CD4-positive, alpha-beta T cell treated with Interleukin-12 subunit alpha and Interleukin-12 subunit beta, for 1 hour (primary cell): ENCODE measurements at regions not wholly inside any gene's neighbourhood (a gene's known extent, or its start where the extent isn't known, plus 50 kb on each side); places are given as distances from the start of the nearest gene placed in this dataset.
A peak's percentile ranks its signal among the peaks of the same experiment; 100 is the strongest.
"Not testable (repeated sequence)": the region's sequence is repeated elsewhere in the genome, so short reads cannot be mapped to it uniquely, and the experiment has no call there.

Experiments used
- DNase-seq: peaks from one replicate; pipeline ENCODE4 v3.0.0-alpha.2; 2020

GRCh38 chrX:9349572-9350494 is 115.0 kb upstream of the TBL1X start:
- no peak for DNase-seq

- no peak for DNase-seq
Observed at GRCh38 chrX:9351126-9351525, 113.7 kb upstream of the TBL1X start.

DNA sequence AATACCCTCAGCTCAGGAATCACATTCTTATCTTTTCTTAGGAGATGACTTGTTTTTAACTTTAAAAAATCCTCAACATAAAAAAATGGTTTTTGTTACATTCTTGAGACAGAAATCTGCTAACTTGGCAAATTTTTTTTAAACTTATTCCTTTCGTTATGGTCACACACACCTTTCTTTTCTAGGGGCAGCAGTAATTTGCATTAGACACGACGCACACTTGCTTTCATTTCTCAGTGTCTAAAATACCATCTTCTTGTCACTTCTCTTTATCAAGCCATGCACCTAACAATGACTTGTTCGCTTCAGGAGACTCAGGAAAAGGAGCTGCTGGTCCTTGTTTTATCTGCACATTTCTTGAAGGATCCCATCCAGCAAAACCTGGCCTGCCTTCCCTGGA is 112.6 kb upstream of the TBL1X start:
- no peak for DNase-seq

DNA sequence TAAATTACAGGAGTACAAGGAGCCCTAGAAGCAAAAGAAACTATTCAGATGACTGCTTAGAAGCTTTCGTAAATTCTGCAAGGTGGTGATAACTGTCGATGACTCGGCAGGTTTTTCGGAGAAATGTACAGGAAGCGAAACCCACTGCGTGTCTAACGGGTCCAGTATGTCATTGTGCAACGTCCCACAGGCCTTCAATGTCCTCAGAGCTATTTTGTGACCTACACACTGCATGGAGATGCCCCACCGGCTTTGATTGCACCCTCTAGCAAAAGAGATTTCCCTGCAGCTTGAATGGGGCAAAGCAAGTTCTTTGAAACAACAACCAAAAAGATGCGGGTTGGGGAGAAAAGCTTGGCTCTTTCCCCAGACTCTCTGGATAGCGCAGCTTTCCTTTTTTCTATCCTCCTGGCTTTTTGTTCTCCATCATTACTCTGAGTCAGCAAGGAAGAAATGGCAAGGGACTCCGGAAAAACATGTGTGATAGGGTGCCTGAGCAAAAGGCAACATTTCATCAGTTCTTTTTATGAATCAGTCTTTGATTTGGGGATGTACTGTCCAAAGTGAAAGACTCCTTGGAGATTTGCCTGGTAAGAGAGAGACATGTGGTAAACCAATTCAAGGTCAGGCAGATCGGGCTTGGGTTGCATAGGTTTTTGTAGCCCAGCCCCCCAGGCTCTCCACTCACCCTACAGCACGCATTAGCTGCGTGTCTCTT is 112.0 kb upstream of the TBL1X start:
- DNase-seq: peak; percentile 47

GRCh38 chrX:9354918-9355317 is 109.9 kb upstream of the TBL1X start:
- DNase-seq: no peak

DNA sequence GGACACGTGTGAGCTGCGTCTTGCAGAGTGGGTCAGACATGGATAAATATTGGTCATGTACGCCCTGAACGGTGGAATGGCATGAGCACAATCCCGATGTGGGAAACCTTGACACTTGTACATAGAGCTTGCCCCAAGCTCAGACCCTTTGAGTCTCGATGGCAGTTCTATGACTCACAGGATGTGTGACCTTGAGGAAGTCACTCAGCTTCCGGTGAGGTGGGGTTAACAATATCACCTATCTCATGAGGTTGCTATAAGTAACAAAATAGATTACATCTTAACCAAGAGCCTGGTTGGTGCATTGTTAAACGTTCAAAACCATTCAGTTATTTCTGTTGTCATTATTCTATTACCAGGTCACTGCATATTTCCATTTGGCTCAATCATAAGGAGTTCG is 109.1 kb upstream of the TBL1X start:
- DNase-seq: peak; percentile 60

GRCh38 chrX:9356846-9357245 is 108.0 kb upstream of the TBL1X start:
- DNase-seq: no peak

GRCh38 chrX:9357518-9358114 is 107.2 kb upstream of the TBL1X start:
- DNase-seq: no peak

DNA sequence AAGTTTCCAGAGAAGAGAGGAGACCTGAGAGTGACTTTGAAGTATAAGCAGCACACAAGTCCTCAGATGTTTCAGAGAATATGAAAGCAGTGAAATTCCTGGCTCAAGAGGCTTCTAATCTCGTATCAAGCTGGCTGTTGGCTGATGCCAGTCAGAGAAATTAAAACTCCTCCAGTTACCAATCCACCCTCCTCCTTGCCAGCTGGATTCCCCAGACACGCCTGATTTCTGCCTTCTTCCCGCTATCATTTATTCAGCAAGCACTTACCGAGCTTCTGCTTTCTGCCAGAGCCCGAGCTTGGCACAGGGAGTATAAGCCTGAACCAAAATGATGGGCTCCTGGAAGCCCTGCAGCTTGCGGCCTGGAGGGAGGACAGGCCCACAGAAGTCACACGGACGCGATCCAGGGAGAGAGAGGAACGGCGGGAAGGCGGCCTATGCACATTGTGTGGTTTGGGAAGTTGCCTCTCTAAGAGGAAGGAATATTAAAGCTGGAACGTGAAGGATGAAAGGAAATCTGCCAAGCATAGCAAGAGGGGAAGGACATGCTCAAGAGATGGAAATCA is 102.4 kb upstream of the TBL1X start:
- no peak for DNase-seq

- DNase-seq: no peak
Observed at GRCh38 chrX:9367421-9367820, 97.4 kb upstream of the TBL1X start.

DNA sequence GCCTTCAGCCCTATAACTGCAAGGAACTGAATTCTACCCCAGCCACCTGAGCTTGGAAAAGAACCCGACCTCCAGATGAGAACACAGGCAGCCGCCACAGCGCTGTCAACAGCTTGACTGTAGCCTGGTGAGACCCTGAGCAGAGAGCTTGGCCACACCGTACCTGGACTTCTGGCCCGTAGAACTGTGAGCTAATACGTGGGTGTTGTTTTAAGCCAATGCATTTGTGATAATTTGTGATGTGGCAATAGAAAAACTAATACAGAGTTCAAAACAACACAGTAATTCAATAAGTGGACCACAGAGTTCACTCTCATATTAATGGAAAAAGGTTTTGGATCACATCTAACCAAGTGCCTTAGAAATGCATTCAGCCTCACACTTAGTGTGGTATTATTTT is 96.6 kb upstream of the TBL1X start:
- DNase-seq: no peak

GRCh38 chrX:9369802-9370291 is 95.0 kb upstream of the TBL1X start:
- DNase-seq: no peak

GRCh38 chrX:9370893-9371292 is 94.0 kb upstream of the TBL1X start:
- no peak for DNase-seq

DNA sequence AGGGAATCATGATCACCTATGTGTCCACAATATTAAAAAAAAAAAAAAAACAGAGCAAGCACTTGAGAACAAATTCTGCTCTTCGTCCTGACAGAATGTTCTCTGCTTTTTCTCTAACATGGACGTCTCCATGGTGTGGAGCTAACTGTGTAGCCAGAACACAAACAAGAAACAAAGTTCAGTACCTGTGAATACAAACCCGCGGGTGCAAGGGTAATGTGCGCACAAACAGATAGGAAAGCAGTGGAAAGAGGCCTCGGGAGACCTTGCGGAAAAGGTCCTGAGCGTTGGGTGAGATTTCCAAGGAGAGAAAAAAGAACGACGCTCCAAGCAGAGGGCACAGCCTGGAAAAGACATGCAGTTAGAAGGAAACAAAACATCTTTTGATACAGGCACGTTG is 92.0 kb upstream of the TBL1X start:
- no peak for DNase-seq

DNA sequence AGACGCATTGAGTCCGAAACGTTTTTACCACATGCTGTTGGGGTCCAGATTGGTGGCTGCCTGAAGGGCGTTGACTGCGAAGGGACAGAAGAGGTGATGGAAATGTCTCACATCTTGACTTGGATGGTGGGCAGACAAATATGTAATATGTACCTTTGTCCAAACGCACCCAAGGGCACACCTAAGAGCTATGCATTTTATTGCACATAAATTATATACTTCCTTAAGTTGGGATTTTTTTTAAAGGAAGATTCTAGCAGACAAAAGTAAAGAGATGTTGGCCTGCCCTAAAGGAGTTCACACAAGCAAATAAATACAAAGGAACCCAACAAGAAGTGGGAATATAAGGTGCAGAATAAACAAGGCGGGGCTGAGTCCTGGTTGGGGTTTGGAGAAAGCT is 91.1 kb upstream of the TBL1X start:
- DNase-seq: no peak

DNA sequence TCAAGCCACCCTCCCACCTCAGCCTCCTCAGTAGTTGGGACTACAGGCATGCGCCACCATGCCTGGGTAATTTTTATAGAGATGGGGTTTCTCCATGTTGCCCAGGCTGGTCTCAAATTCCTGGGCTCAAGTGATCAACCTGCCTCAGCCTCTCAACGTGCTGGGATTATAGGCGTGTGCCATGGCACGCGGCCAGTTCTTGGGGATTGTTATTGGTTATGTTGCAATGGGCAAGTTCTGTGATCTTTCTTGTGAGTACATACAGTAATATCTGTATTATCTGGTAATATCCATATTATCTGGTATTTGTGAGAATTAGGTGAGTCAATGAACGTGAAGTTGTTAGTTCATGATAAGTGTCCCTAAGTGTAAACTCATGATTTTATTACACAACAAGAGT is 90.3 kb upstream of the TBL1X start:
- DNase-seq: no peak

DNA sequence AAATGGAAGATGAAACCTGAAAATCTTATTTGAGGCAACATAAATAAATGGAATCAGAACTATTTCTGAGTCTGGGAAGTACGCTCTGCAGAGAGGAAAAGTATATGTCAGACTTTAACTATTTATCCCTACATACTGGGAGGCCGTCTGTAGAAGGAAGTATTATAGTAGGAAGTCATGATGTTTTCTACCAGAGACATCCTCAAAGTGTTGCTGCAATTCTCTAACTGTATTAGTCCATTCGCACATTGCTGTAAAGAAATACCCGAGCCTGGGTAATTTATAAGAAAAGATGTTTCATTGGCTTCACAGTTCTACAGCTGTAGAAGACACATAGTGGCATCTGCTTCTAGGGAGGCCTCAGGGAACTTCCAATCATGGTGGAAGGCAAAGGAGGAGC is 88.7 kb upstream of the TBL1X start:
- no peak for DNase-seq

DNA sequence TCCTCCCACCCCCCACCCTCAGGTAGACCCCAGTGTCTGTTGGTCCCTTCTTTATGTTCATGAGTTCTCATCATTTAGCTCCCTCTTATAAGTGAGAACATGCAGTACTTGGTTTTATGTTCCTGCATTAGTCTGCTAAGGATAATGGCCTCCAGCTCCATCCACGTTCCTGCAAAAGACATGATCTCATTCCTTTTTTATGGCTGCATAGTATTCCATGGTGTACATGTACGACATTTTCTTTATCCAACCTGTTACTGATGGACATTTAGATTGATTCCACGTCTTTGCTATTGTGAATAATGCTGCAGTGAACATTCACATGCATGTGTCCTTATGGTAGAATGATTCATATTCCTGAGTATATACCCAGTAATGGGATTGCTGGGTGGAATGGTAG is 87.6 kb upstream of the TBL1X start:
- DNase-seq: not testable (repeated sequence)

- no peak for DNase-seq
Observed at GRCh38 chrX:9378980-9379696, 85.7 kb upstream of the TBL1X start.

DNA sequence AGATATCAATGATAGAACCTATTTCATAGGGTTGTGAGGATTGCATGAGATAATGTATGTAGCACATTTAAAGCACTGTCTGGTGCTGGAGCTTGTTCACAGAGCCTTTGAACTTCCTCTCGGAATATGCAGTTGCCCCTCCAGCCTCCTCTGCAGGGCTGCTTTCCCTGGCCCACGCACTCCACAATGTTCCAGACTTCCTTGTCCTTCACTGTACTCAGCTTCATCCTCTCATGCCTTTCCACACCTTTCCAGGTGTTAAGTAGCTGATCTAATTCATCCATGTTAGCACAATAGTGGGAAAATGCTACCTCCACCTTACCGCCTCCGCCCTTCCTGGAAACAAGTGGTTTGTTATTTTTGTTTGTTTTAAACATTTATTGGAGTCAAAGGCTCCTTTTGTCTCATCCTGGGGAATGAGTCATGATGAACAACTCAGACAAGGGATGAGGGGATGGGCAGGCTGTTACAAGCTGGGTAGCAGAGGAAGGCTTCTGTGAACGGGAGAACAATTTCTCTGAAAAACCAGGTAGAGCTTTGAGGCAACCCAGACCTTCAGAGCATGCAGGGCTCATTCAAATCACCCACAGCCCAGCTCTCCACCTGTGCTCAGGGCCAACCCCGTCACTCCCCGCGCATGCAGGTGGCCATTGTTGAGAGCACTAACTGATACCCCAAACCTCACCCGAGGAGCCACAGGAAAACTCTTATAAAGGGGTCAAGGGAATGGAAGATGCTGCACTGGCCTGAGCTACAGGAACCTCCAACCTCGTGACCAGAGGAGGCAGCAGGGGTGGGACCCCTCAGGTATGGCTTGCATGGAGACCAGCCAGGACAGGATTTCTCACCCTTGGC is 84.9 kb upstream of the TBL1X start:
- DNase-seq: no peak

GRCh38 chrX:9383655-9384054 is 81.2 kb upstream of the TBL1X start:
- no peak for DNase-seq

- DNase-seq: no peak
Observed at GRCh38 chrX:9388450-9388849, 76.4 kb upstream of the TBL1X start.
